SK-MEL-5 (cell line): ENCODE measurements at regions not wholly inside any gene's neighbourhood (a gene's known extent, or its start where the extent isn't known, plus 50 kb on each side); places are given as distances from the start of the nearest gene placed in this dataset.

Experiments used
- DNase-seq: peaks from one replicate; pipeline ENCODE4 v3.0.0-alpha.2; 2016; ENCODE audit warnings: low read depth, low spot score
- in situ Hi-C: cut with HindIII; loops from 2 replicates; pipeline ENCODE4 v1.10.0; 2016; ENCODE audit warnings: low sequenced_read_pairs, high pct_unique_total_duplicates, low pct_unique_long_range_greater_than_20kb

GRCh38 chr15:38614621-38615020 is 50.0 kb upstream of the RASGRP1 start:
- DNase-seq = no peak
- in situ Hi-C loops = no loop called here

- in situ Hi-C loops = no loop called here
- DNase-seq = no peak
These were observed 53.2 kb upstream of the RASGRP1 start for GRCh38 chr15:38617831-38618230.

- in situ Hi-C loops = no loop called here
- DNase-seq = no peak
These were observed 53.8 kb upstream of the RASGRP1 start for GRCh38 chr15:38618242-38618955.

- no peak for DNase-seq
- in situ Hi-C loops = no loop called here
These were observed 55.5 kb upstream of the RASGRP1 start for GRCh38 chr15:38620098-38620497.

- in situ Hi-C loops = no loop called here
These were observed 56.4 kb upstream of the RASGRP1 start for GRCh38 chr15:38620851-38621594.

GRCh38 chr15:38622304-38622703 is 57.7 kb upstream of the RASGRP1 start:
- DNase-seq = no peak
- in situ Hi-C loops = no loop called here

More at GRCh38 chr15:38620851-38621594, 56.4 kb upstream of the RASGRP1 start:
- no peak for DNase-seq

- no peak for DNase-seq
- in situ Hi-C loops = no loop called here
These were observed 58.3 kb upstream of the RASGRP1 start for GRCh38 chr15:38622908-38623307.

- no peak for DNase-seq
- in situ Hi-C loops = no loop called here
These were observed 59.1 kb upstream of the RASGRP1 start for GRCh38 chr15:38623744-38624143.

GRCh38 chr15:38624244-38625205 is 59.9 kb upstream of the RASGRP1 start:
- in situ Hi-C loops = no loop called here
- DNase-seq = no peak

GRCh38 chr15:38625886-38626285 is 61.3 kb upstream of the RASGRP1 start:
- no peak for DNase-seq
- in situ Hi-C loops = no loop called here

GRCh38 chr15:38626443-38627050 is 61.9 kb upstream of the RASGRP1 start:
- peak; percentile 14 for DNase-seq
- in situ Hi-C loops = no loop called here

- no peak for DNase-seq
- in situ Hi-C loops = no loop called here
These were observed 63.2 kb upstream of the RASGRP1 start for GRCh38 chr15:38627689-38628277.

- in situ Hi-C loops = no loop called here
- DNase-seq = no peak
These were observed 66.8 kb upstream of the RASGRP1 start for GRCh38 chr15:38631119-38632075.

GRCh38 chr15:38635170-38635569 is 70.6 kb upstream of the RASGRP1 start:
- in situ Hi-C loops = no loop called here

GRCh38 chr15:38636597-38636996 is 72.0 kb upstream of the RASGRP1 start:
- DNase-seq = no peak
- in situ Hi-C loops = no loop called here

More at GRCh38 chr15:38635170-38635569, 70.6 kb upstream of the RASGRP1 start:
- peak; percentile 17 for DNase-seq

- in situ Hi-C loops = no loop called here
These were observed 73.5 kb upstream of the RASGRP1 start for GRCh38 chr15:38638126-38638525.

More at GRCh38 chr15:38638126-38638525, 73.5 kb upstream of the RASGRP1 start:
- DNase-seq = no peak
